Mucosa of descending colon (tissue), 3 donors: ENCODE measurements at regions not wholly inside any gene's neighbourhood (a gene's known extent, or its start where the extent isn't known, plus 50 kb on each side); places are given as distances from the start of the nearest gene placed in this dataset.

Source experiments
- ATAC-seq: fragments of 200-7000 bp; cut with Tn5 transposase; one replicate; pipeline ENCODE4 v1.9.1; 2020; ENCODE audit warnings: mild to moderate bottlenecking, moderate library complexity
- DNase-seq, 3 donors: peaks; one replicate each; pipeline ENCODE4 v3.0.0-alpha.2; 2020
- H3K36me3 ChIP-seq: fragments of 200-600 bp; one replicate; pipeline ENCODE4 v1.8.0; 2021; ENCODE audit warnings: low read depth, mild to moderate bottlenecking
- H3K4me1 ChIP-seq: fragments of 200-600 bp; one replicate; pipeline ENCODE4 v1.8.0; 2021; ENCODE audit warnings: low read depth, mild to moderate bottlenecking
- H3K4me3 ChIP-seq: fragments of 200-600 bp; one replicate; pipeline ENCODE4 v1.8.0; 2021; ENCODE audit warnings: mild to moderate bottlenecking
- H3K9me3 ChIP-seq: fragments of 200-600 bp; one replicate; pipeline ENCODE4 v1.8.0; 2021; ENCODE audit warnings: mild to moderate bottlenecking
- CTCF ChIP-seq: fragments of 200-600 bp; IDR thresholded peaks from one replicate; pipeline ENCODE4 v1.8.0; 2022; ENCODE audit warnings: antibody characterized with exemption, mild to moderate bottlenecking
- intact Hi-C, 2 donors: fragments of 100-400 bp; cut with DNase I in 1 of 2; cut with micrococcal nuclease in 1 of 2; formaldehyde crosslinking; loops; one replicate each; pipeline versions ENCODE4 v1.11.0 to v1.11.1; 2022; cut with DNase I, micrococcal nuclease
- donor health status: DM: no; HTN: no; CAD: no; lungs with moderate emphysema.
- donor health status: DM: no; HTN: no; CAD: no.
- donor health status: DM: no; HTN: yes; CAD: no.

GRCh38 chr2:217183471-217183870, 323.6 kb upstream of the TNP1 start:
- no peak for TF ChIP-seq CTCF
- no peaks in the 10 kb centered on the region for H3K9me3 ChIP-seq
- ATAC-seq (no peak), DNase-seq (no peak)
- intact Hi-C loops, result no loop called here
- H3K36me3 ChIP-seq, result no peaks in the 10 kb centered on the region
- H3K4me3 ChIP-seq, result no peak overlapping the region
- H3K4me1 ChIP-seq, result no peaks in the 10 kb centered on the region

GRCh38 chr2:217182926-217183325, 323.1 kb upstream of the TNP1 start:
- Histone ChIP-seq H3K36me3 (no peaks in the 10 kb centered on the region), H3K9me3 (no peaks in the 10 kb centered on the region), H3K4me1 (no peaks in the 10 kb centered on the region), H3K4me3 (no peak overlapping the region)
- no peak for DNase-seq
- no peak for TF ChIP-seq CTCF
- no peak for ATAC-seq
- intact Hi-C loops, result no loop called here

- no peaks in the 10 kb centered on the region for H3K4me1 ChIP-seq
- H3K4me3 ChIP-seq, result no peak overlapping the region
- H3K36me3 ChIP-seq, result no peaks in the 10 kb centered on the region
- H3K9me3 ChIP-seq, result no peaks in the 10 kb centered on the region
- no peak for DNase-seq
- no peak for ATAC-seq
- intact Hi-C loops, result no loop called here
- TF ChIP-seq CTCF, result no peak
These were observed 321.6 kb upstream of the TNP1 start for GRCh38 chr2:217181512-217181911.

- no peaks in the 10 kb centered on the region for H3K9me3 ChIP-seq
- H3K4me1 ChIP-seq, result no peaks in the 10 kb centered on the region
- no peak overlapping the region for H3K4me3 ChIP-seq
- ATAC-seq (no peak), DNase-seq (no peak)
- H3K36me3 ChIP-seq, result no peaks in the 10 kb centered on the region
- intact Hi-C loops, result no loop called here
- TF ChIP-seq CTCF, result no peak
These were observed 320.0 kb upstream of the TNP1 start for GRCh38 chr2:217179854-217180253.

GRCh38 chr2:217178341-217178740, 318.5 kb upstream of the TNP1 start:
- no peak for TF ChIP-seq CTCF
- H3K9me3 ChIP-seq, result no peaks in the 10 kb centered on the region
- H3K36me3 ChIP-seq, result no peaks in the 10 kb centered on the region
- no peak for ATAC-seq
- no peak overlapping the region for H3K4me3 ChIP-seq
- no peak for DNase-seq
- intact Hi-C loops, result no loop called here
- no peaks in the 10 kb centered on the region for H3K4me1 ChIP-seq

- intact Hi-C loops, result no loop called here
- no peak for DNase-seq
- Histone ChIP-seq H3K4me3 (no peak overlapping the region), H3K4me1 (no peaks in the 10 kb centered on the region), H3K36me3 (no peaks in the 10 kb centered on the region), H3K9me3 (no peaks in the 10 kb centered on the region)
- ATAC-seq, result no peak
- TF ChIP-seq CTCF, result no peak
These were observed 317.9 kb upstream of the TNP1 start for GRCh38 chr2:217177720-217178119.
